Neural cell (in vitro differentiated cells): ENCODE measurements at regions not wholly inside any gene's neighbourhood (a gene's known extent, or its start where the extent isn't known, plus 50 kb on each side); places are given as distances from the start of the nearest gene placed in this dataset.

Source experiments
- H2AFZ ChIP-seq: fragments of 200-600, 300-800 bp; sonication (generic), shearing (Covaris generic); 2 replicates; pipeline ENCODE4 v1.6.0; 2014; ENCODE audit warnings: low read depth, mild to moderate bottlenecking, antibody characterized with exemption, low read length, moderate library complexity
- H3F3A ChIP-seq: fragments of 200-600 bp; shearing (Covaris generic); 2 replicates; pipeline ENCODE4 v1.6.1; 2016; ENCODE audit warnings: mild to moderate bottlenecking, moderate library complexity, mixed read lengths, antibody characterized with exemption, low read length; ENCODE audit not compliant: insufficient read depth, poor library complexity, severe bottlenecking
- H3K27ac ChIP-seq: fragments of 200-600, 300-800 bp; sonication (generic), shearing (Covaris generic); 2 replicates; pipeline ENCODE4 v1.5.1; 2014; ENCODE audit warnings: mild to moderate bottlenecking, low read length, moderate library complexity
- H3K27me3 ChIP-seq: fragments of 300-800, 200-600 bp; sonication (generic), shearing (Covaris generic); 2 replicates; pipeline ENCODE4 v1.6.0; 2014; ENCODE audit warnings: mild to moderate bottlenecking, low read depth, low read length, moderate library complexity; ENCODE audit not compliant: insufficient read depth
- H3K36me3 ChIP-seq: fragments of 300-800, 200-600 bp; sonication (generic), shearing (Covaris generic); 2 replicates; pipeline ENCODE4 v1.5.1; 2014; ENCODE audit warnings: mild to moderate bottlenecking, antibody characterized with exemption, low read length, moderate library complexity; ENCODE audit not compliant: insufficient read depth
- H3K4me2 ChIP-seq: fragments of 300-800, 200-600 bp; sonication (generic), shearing (Covaris generic); 2 replicates; pipeline ENCODE4 v1.6.0; 2014; ENCODE audit warnings: mild to moderate bottlenecking, low read length
- H3K4me3 ChIP-seq: fragments of 300-800, 200-600 bp; sonication (generic), shearing (Covaris generic); 2 replicates; pipeline ENCODE4 v1.5.1; 2014; ENCODE audit warnings: mild to moderate bottlenecking, low read length, moderate library complexity
- H3K79me2 ChIP-seq: fragments of 200-600 bp; shearing (Covaris generic); replicated peaks from 2 replicates; pipeline ENCODE4 v1.6.0; 2014; ENCODE audit warnings: mild to moderate bottlenecking, low read length, moderate library complexity; ENCODE audit not compliant: insufficient read depth
- H3K9ac ChIP-seq: fragments of 300-800, 200-600 bp; sonication (generic), shearing (Covaris generic); 2 replicates; pipeline ENCODE4 v1.6.1; 2016; ENCODE audit warnings: mild to moderate bottlenecking, low read length, mixed read lengths
- H3K9me2 ChIP-seq: fragments of 200-600 bp; shearing (Covaris generic); 2 replicates; pipeline ENCODE4 v1.6.1; 2016; ENCODE audit warnings: mild to moderate bottlenecking, low read length, mixed read lengths; ENCODE audit not compliant: insufficient read depth
- H3K9me3 ChIP-seq: fragments of 200-600, 300-800 bp; sonication (generic), shearing (Covaris generic); 2 replicates; pipeline ENCODE4 v1.6.1; 2016; ENCODE audit warnings: mild to moderate bottlenecking, mixed run types, low read length, moderate library complexity, mixed read lengths
- H4K20me1 ChIP-seq: fragments of 200-600 bp; shearing (Covaris generic); 2 replicates; pipeline ENCODE4 v1.6.1; 2016; ENCODE audit warnings: mild to moderate bottlenecking, mixed run types; ENCODE audit not compliant: insufficient read depth
- CTCF ChIP-seq: fragments of 450-650 bp; IDR thresholded peaks from 2 replicates; pipeline ENCODE4 v1.5.1; 2014; ENCODE audit warnings: antibody characterized with exemption, mild to moderate bottlenecking, moderate library complexity; ENCODE audit not compliant: poor library complexity, severe bottlenecking
- EP300 ChIP-seq: fragments of 450-650 bp; conservative IDR thresholded peaks from 2 replicates; pipeline ENCODE4 v1.6.1; 2014; ENCODE audit warnings: antibody characterized with exemption, mild to moderate bottlenecking, moderate library complexity; ENCODE audit not compliant: poor library complexity, severe bottlenecking
- EZH2 ChIP-seq: fragments of 200-600, 300-800 bp; shearing (Covaris generic), sonication (generic); IDR thresholded peaks from 2 replicates; pipeline ENCODE4 v1.6.1; 2014; ENCODE audit warnings: antibody characterized with exemption, low read length, borderline replicate concordance, mild to moderate bottlenecking; ENCODE audit not compliant: insufficient read depth, poor library complexity, severe bottlenecking
- MXI1 ChIP-seq: fragments of 450-650 bp; conservative IDR thresholded peaks from 2 replicates; pipeline ENCODE4 v1.6.1; 2014; ENCODE audit warnings: antibody characterized with exemption, mild to moderate bottlenecking; ENCODE audit not compliant: poor library complexity, severe bottlenecking
- POLR2AphosphoS5 ChIP-seq: IDR thresholded peaks from 2 replicates; pipeline ENCODE4 v1.6.1; 2012
- RAD21 ChIP-seq: fragments of 450-650 bp; conservative IDR thresholded peaks from 2 replicates; pipeline ENCODE4 v1.6.1; 2014; ENCODE audit warnings: antibody characterized with exemption, mild to moderate bottlenecking, moderate library complexity
- SMC3 ChIP-seq: fragments of 450-650 bp; conservative IDR thresholded peaks from 2 replicates; pipeline ENCODE4 v1.6.1; 2014; ENCODE audit warnings: antibody characterized with exemption, mild to moderate bottlenecking, moderate library complexity; ENCODE audit not compliant: poor library complexity
- TAF1 ChIP-seq: IDR thresholded peaks from 2 replicates; pipeline ENCODE4 v1.6.1; 2012; ENCODE audit warnings: low read depth
- TF ChIP-seq, protein P1 (sequence below): IDR thresholded peaks from 2 replicates; pipeline ENCODE4 v1.6.1; 2012; ENCODE audit warnings: borderline replicate concordance

GRCh38 chr5:106171708-106172107 is 1499.0 kb downstream of the EFNA5 start:
- H3F3A ChIP-seq, result no peaks in the 10 kb centered on the region
- H4K20me1 ChIP-seq, result no peaks in the 10 kb centered on the region
- no peak overlapping the region for H3K4me2 ChIP-seq
- H3K79me2 ChIP-seq, result no peaks in the 10 kb centered on the region
- no peak overlapping the region for H3K27ac ChIP-seq
- H3K9me2 ChIP-seq, result no peaks in the 10 kb centered on the region
- no peaks in the 10 kb centered on the region for H3K27me3 ChIP-seq
- TF ChIP-seq TAF1, result no peak
- TF ChIP-seq POLR2AphosphoS5, result no peak
- no peak for TF ChIP-seq MXI1
- TF ChIP-seq SMC3, result no peak
- TF ChIP-seq EZH2, result no peak
- no peak for TF ChIP-seq EP300
- TF ChIP-seq, protein P1, sequence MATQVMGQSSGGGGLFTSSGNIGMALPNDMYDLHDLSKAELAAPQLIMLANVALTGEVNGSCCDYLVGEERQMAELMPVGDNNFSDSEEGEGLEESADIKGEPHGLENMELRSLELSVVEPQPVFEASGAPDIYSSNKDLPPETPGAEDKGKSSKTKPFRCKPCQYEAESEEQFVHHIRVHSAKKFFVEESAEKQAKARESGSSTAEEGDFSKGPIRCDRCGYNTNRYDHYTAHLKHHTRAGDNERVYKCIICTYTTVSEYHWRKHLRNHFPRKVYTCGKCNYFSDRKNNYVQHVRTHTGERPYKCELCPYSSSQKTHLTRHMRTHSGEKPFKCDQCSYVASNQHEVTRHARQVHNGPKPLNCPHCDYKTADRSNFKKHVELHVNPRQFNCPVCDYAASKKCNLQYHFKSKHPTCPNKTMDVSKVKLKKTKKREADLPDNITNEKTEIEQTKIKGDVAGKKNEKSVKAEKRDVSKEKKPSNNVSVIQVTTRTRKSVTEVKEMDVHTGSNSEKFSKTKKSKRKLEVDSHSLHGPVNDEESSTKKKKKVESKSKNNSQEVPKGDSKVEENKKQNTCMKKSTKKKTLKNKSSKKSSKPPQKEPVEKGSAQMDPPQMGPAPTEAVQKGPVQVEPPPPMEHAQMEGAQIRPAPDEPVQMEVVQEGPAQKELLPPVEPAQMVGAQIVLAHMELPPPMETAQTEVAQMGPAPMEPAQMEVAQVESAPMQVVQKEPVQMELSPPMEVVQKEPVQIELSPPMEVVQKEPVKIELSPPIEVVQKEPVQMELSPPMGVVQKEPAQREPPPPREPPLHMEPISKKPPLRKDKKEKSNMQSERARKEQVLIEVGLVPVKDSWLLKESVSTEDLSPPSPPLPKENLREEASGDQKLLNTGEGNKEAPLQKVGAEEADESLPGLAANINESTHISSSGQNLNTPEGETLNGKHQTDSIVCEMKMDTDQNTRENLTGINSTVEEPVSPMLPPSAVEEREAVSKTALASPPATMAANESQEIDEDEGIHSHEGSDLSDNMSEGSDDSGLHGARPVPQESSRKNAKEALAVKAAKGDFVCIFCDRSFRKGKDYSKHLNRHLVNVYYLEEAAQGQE, result no peak
- TF ChIP-seq RAD21, result no peak
- TF ChIP-seq CTCF, result no peak
- no peaks in the 10 kb centered on the region for H3K36me3 ChIP-seq
- H3K4me3 ChIP-seq, result no peak overlapping the region
- H3K9ac ChIP-seq, result no peak overlapping the region
- H3K9me3 ChIP-seq, result no peaks in the 10 kb centered on the region
- H2AFZ ChIP-seq, result no peak overlapping the region

- no peaks in the 10 kb centered on the region for H3K36me3 ChIP-seq
- no peaks in the 10 kb centered on the region for H3K27me3 ChIP-seq
- H3K4me2 ChIP-seq, result no peak overlapping the region
- H4K20me1 ChIP-seq, result no peaks in the 10 kb centered on the region
- TF ChIP-seq SMC3 (no peak), POLR2AphosphoS5 (no peak), CTCF (no peak), EZH2 (no peak), MXI1 (no peak), EP300 (no peak), RAD21 (no peak), TAF1 (no peak)
- TF ChIP-seq, protein P1, result no peak
- no peak overlapping the region for H3K9ac ChIP-seq
- H3F3A ChIP-seq, result no peaks in the 10 kb centered on the region
- no peaks in the 10 kb centered on the region for H3K79me2 ChIP-seq
- H3K9me2 ChIP-seq, result no peaks in the 10 kb centered on the region
- H3K27ac ChIP-seq, result no peak overlapping the region
- H3K9me3 ChIP-seq, result no peaks in the 10 kb centered on the region
- no peak overlapping the region for H2AFZ ChIP-seq
- H3K4me3 ChIP-seq, result no peak overlapping the region
Measured at GRCh38 chr5:106171132-106171531, 1499.6 kb downstream of the EFNA5 start.
